ENCODE measurements at regions not wholly inside any gene's neighbourhood (a gene's known extent, or its start where the extent isn't known, plus 50 kb on each side); places are given as distances from the start of the nearest gene placed in this dataset.

DNA sequence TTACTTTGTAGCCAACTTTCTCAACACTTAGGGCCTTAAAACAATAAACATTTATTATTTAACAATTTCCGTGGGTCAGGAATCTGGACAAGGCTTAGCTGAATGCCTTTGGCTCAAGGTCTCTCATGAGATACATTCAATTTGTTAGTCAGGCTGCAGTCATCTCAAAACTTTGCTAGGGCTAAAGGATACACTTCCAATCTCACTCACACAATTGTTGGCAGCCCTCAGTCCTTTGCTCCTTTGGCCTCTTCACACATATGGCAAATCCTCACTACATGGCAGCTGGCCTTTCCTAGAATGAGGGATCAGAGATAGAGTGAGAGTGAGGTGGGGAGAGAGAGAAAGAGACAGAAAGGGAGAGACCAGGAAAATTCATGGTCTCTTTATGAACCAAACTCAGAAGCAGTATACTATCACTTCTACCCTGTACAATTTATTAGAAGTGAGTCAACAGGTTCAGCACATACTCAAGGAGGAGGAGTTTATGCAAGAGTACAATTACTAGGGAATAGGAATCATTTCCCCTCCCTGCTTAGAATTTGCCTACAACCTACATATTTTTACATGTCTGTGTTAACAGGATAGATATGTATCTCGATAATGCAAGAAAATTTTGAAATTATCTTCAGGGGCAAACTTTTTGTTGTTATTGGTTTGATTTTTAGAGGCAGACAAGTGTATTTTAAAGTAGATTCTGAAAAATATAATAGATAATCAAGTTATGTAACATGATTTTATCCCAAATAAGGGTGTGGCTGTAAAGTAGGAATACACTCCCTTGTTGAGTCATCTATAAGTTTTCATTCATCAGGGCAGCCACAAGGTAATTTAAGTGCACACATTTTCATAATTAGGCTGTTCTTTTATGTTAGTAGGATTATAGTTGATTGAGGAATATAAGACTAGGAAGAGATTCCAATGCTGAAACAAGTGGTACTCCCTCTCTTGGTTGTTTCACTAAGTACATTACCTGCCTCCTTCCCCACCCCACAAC, 85.9 kb upstream of the HMGCLL1 start:
- H3K27ac ChIP-seq, result no peak overlapping the region

DNA sequence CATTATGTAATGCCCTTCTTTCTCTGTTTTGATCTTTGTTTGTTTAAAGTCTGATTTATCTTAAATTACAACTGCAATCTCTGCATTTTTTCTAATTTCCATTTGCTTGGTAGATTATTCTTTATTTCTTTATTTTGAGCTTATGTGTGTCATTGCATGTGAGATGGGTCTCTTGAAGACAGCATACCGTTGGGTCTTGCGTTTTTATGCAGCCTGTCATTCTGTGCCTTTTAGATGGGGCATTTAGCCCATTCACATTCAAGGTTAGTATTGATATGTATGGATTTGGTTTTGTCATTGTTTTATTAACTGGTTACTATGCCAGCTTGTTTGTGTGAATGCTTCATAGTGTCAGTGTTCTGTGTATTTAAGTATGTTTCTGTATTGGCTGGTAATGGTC, 84.9 kb upstream of the HMGCLL1 start:
- Histone ChIP-seq H3K4me3 (no peak overlapping the region), H3K27ac (no peak overlapping the region), H3K9me3 (no peaks in the 10 kb centered on the region), H3K4me1 (no peaks in the 10 kb centered on the region), H3K36me3 (no peaks in the 10 kb centered on the region), H3K27me3 (no peaks in the 10 kb centered on the region), H3K9ac (ENCODE audit: low read depth in 2 of 2, low read length in 2 of 2) (no peak overlapping the region)
- TF ChIP-seq, protein P1, sequence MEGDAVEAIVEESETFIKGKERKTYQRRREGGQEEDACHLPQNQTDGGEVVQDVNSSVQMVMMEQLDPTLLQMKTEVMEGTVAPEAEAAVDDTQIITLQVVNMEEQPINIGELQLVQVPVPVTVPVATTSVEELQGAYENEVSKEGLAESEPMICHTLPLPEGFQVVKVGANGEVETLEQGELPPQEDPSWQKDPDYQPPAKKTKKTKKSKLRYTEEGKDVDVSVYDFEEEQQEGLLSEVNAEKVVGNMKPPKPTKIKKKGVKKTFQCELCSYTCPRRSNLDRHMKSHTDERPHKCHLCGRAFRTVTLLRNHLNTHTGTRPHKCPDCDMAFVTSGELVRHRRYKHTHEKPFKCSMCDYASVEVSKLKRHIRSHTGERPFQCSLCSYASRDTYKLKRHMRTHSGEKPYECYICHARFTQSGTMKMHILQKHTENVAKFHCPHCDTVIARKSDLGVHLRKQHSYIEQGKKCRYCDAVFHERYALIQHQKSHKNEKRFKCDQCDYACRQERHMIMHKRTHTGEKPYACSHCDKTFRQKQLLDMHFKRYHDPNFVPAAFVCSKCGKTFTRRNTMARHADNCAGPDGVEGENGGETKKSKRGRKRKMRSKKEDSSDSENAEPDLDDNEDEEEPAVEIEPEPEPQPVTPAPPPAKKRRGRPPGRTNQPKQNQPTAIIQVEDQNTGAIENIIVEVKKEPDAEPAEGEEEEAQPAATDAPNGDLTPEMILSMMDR (IDR thresholded peaks at IDR 0.05), result no peak
- DNase-seq, result no peak
- intact Hi-C loops (cut with DNase I), result no loop called here

More for the DNA sequence above, 85.9 kb upstream of the HMGCLL1 start:
- Histone ChIP-seq H3K36me3 (no peaks in the 10 kb centered on the region), H3K4me3 (no peak overlapping the region), H3K4me1 (no peaks in the 10 kb centered on the region), H3K9me3 (no peaks in the 10 kb centered on the region), H3K27me3 (no peaks in the 10 kb centered on the region), H3K9ac (ENCODE audit: low read depth in 2 of 2, low read length in 2 of 2) (no peak overlapping the region)
- TF ChIP-seq, protein P1 (IDR thresholded peaks at IDR 0.05), result no peak
- intact Hi-C loops (cut with DNase I), result no loop called here
- no peak for DNase-seq

GRCh38 chr6:55659304-55659703, 80.3 kb upstream of the HMGCLL1 start:
- H3K4me3 ChIP-seq, result no peak overlapping the region
- TF ChIP-seq, protein P1 (IDR thresholded peaks at IDR 0.05), result no peak
- H3K36me3 ChIP-seq, result no peaks in the 10 kb centered on the region
- H3K9me3 ChIP-seq, result no peaks in the 10 kb centered on the region
- no peak overlapping the region for H3K9ac ChIP-seq (ENCODE audit: low read depth in 2 of 2, low read length in 2 of 2)
- no peak for DNase-seq
- no peaks in the 10 kb centered on the region for H3K4me1 ChIP-seq
- intact Hi-C loops (cut with DNase I), result no loop called here
- no peak overlapping the region for H3K27ac ChIP-seq
- no peaks in the 10 kb centered on the region for H3K27me3 ChIP-seq

- H3K9ac ChIP-seq (ENCODE audit: low read depth in 2 of 2, low read length in 2 of 2), result no peak overlapping the region
- TF ChIP-seq, protein P1 (IDR thresholded peaks at IDR 0.05), result no peak
- no peak for DNase-seq
- H3K27ac ChIP-seq, result no peak overlapping the region
- no peaks in the 10 kb centered on the region for H3K4me1 ChIP-seq
- no peaks in the 10 kb centered on the region for H3K27me3 ChIP-seq
- no peak overlapping the region for H3K4me3 ChIP-seq
- no peaks in the 10 kb centered on the region for H3K36me3 ChIP-seq
- intact Hi-C loops (cut with DNase I), result no loop called here
- no peaks in the 10 kb centered on the region for H3K9me3 ChIP-seq
These were observed 75.5 kb upstream of the HMGCLL1 start for GRCh38 chr6:55654445-55654844.

GRCh38 chr6:55652429-55652828, 73.4 kb upstream of the HMGCLL1 start:
- Histone ChIP-seq H3K27me3 (no peaks in the 10 kb centered on the region), H3K36me3 (no peaks in the 10 kb centered on the region), H3K4me3 (no peak overlapping the region), H3K9me3 (no peaks in the 10 kb centered on the region), H3K9ac (ENCODE audit: low read depth in 2 of 2, low read length in 2 of 2) (no peak overlapping the region), H3K27ac (no peak overlapping the region), H3K4me1 (no peaks in the 10 kb centered on the region)
- DNase-seq, result no peak
- TF ChIP-seq, protein P1 (IDR thresholded peaks at IDR 0.05), result no peak
- intact Hi-C loops (cut with DNase I), result no loop called here

Data from colonic mucosa (tissue), 4 donors.